GM23248 (cell line): ENCODE measurements at regions not wholly inside any gene's neighbourhood (a gene's known extent, or its start where the extent isn't known, plus 50 kb on each side); places are given as distances from the start of the nearest gene placed in this dataset.

Source experiments
- EZH2 ChIP-seq: fragments of 200-600 bp; sonication (generic); IDR thresholded peaks from 2 replicates; pipeline ENCODE4 v1.6.1; 2018; ENCODE audit warnings: antibody characterized with exemption, mild to moderate bottlenecking; ENCODE audit not compliant: insufficient read depth, poor library complexity, severe bottlenecking
- EZH2phosphoT487 ChIP-seq: fragments of 200-600 bp; sonication (generic); IDR thresholded peaks from 2 replicates; pipeline ENCODE4 v1.6.1; 2018; ENCODE audit warnings: antibody characterized with exemption, moderate library complexity, mild to moderate bottlenecking, low read depth; ENCODE audit not compliant: insufficient read depth

DNA sequence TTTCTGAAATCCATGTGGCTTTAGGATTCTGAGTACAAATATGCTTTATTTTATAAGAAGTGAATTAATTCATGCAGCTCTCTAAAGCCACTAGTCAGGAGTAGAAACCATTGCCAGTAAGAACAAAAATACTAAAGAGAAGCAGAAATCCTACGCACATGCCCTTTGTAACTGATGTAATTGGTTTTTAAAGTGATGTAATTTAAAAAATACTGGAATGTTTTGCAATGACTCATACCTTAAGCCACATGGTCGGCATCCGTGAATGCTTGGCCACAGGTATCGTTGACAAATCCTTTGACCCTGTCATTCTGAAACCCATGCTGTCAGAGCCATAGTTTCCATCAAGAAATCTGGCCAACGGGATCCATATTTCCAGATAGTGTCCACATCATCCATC is 213.3 kb downstream of the ACKR3 start:
- TF ChIP-seq EZH2 (no peak), EZH2phosphoT487 (no peak)
